ENCODE measurements at regions not wholly inside any gene's neighbourhood (a gene's known extent, or its start where the extent isn't known, plus 50 kb on each side); places are given as distances from the start of the nearest gene placed in this dataset.
"Not testable (repeated sequence)": the region's sequence is repeated elsewhere in the genome, so short reads cannot be mapped to it uniquely, and the experiment has no call there.

DNA sequence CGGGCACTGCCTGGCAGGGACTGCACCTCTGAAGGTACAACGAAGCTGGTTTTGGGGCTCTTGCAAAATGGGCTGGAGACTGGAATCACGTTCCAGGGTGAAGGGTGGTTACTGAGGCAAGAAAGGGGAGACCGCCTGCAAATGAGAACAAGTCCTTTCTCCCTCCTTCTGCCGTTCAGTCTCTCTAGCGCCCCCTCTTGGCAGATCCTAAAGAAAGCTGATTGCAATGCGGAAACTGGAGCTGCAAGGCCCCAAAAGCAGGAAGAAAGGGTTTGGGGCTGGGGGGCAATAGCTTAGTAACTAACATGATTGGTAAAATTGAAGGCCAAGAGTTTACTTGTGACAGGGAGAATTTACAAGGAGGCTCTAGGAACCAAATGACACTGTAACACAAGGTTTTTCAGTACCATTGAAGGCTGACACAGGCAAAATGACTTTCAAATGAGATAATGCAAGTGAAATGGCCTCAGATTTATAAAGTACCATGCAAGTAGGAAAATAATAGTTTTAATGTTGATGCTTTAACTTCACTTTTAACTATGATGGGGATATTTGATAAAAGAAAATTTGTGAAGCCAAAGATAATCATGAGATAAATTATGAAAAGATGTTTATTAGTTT is 222.7 kb upstream of the HAND2 start:
- no peak for DNase-seq

DNA sequence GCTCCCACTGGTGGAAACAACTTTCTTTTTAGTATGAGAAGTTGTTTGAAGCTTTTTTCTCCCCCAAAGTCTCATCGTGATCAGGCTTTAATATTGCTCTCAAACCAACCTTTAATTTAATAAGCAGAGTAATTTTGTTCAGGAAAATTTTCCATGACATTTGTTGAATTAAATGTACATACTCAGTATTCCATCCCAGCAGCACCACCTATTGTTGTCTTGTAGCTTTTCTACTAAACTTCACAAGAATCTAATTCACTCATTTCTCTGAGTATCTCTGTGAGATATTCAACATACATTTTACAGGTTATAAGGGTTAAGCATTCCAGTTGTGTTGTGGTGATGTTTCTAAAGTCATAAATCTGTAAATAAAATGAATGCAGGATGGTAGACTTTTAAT is 218.3 kb upstream of the HAND2 start:
- no peak for DNase-seq

DNA sequence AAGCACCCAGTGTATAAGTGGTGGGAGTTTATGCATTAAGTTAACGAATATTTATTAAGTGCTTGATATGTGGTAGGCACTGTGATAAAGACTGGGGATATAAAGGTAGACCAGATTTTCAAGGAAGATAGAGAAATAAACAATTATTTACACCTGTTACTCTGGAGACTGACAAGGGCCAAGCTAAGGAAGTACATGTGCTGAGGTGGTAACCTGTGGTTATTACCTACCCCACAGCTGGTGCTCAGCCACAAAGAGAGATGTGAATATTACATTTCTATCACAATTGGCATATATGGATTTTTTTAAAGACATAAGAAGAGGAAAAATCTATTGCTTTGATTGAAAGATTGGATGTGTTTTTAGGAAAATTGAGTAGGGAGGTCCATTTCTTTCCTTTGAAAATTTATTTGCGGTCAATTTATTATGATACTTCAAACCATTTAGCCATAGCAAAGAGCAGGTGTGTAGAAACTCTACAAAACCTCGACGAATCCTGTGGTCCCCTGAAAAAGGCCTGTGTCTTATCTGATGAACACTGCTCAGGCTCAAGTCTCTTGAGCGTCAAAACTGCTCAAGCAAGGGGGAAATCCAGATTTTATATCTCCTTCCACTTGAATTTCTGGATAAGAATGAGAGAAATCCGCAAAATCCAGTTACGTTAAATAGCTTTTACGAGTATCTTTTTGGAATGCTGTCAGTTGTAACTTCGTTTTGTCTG is 217.7 kb upstream of the HAND2 start:
- no peak for DNase-seq

DNA sequence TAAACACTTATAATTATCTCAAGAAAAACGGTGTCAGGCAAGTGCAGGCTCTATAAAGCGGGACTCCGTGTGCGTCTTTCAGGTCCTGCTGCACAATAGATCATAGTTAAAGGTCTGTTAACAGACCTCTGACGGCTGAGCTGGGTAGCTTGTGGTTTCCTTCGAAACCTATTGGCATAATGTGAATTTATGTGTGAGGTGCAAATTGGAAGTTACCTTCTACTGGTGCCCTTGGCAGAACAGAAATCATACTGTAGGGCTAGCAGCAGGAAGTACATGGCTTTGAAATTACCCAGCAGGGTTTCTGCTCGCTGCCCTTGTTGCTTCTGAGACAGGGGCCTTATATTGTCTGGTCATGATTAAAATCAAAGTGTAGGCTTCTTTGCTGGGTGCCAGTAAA is 216.4 kb upstream of the HAND2 start:
- no peak for DNase-seq

DNA sequence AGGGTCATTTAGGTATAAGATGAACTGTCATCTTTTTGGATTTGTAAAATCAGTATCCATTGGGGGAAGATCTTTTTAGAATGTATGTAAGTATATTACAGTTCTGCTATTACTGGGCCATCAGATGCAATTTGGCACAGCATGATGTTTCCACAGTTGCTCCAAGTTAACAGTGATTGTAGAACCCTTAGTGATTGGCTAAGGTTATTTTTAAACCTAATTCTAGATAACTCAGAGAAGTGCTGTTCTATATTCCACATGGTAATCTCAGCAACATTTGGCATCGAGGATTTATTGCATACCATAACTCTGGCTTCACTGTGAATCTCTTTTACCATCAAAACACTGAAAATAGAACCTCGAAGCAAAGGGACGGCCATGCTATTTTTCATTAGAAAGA is 215.7 kb upstream of the HAND2 start:
- DNase-seq, result no peak

DNA sequence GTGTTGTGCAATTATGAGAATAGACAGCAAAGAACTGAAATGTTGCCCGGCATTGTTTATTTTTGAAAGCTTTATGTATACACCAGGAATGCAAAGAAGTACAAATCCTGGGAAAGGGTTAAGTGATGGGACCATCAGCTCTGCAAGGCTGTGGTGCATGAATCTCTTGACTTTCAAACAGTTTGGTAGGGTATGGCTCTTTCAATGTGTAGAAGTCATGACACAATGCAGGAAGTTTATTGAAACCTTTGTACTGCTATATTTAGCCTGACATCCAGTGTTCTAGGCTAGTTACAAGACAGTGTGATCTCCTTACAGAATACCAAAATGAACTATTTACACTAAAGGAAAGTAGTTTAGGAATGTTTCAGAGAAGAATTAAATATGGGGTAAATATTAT is 206.8 kb upstream of the HAND2 start:
- no peak for DNase-seq

DNA sequence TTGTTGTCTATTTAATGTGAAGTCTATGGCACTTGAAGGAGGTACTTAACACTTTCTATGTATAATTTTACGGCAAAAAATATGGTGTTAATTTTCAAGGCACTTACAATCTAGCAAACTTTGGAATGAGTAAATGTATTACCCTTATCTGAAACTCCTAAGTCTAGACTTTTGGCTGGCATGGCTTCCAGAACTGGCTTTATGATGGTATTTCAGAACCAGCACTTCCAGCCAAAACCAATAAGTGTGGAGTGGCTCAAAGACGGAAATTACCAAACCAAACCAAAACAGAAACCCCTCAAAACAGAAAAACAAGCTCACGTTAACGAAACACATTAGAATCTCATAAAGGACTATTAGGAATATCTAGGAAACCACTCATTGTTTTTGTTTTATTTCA is 205.6 kb upstream of the HAND2 start:
- DNase-seq, result no peak

DNA sequence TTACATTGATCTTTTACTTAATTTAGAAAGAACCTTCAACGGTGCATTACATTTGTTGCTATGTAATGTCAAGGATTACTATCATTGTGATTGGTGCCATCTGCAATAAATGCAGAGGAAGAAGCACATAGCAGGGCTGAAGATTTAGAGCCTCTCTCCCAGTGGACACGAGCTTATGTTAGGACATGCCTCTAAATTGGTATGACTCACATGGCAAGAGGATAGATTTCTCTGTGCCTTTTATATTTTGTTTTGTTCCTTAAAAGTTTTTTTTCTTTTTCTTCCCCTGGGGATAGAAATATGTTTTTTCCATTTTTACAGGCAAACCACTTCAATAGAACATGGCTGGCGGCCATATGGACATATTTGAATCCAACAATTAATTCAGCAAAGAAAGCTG is 205.0 kb upstream of the HAND2 start:
- no peak for DNase-seq

DNA sequence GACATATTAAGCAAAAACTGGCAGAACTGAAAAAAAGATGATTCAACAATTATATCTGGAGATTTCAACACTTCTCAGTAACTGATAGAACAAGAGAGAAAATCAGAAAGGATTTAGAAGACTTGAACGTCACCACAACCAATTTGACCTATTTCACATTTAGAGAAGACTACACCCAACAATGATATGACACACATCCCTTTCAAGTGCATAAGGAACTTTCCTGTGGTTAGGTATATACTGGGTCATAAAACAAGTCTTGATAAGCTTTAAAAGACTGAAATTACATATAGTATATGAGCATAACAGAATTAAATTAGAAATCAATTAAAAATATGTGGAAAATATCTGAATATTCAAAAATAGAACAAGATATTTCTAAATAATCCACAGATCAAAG is 201.2 kb upstream of the HAND2 start:
- DNase-seq, result no peak

DNA sequence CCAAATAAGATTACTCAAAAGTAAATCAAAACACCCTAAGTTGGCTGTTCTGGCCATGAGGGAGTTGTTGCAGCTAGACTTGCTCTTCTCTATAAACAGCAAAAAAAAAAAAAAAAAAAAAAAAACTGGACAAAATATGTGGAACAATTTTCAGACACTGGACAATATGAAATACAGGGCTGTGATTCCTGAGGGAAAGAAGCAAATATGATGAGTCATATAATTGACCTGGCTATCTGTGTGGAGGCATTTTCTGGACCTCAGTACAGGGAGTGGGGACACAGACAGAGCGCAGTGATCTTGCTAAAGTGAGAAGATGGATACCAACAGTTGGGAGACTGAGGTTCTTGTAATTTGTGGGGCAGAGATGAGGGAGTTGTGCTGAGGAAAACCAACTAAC is 192.0 kb upstream of the HAND2 start:
- no peak for DNase-seq

DNA sequence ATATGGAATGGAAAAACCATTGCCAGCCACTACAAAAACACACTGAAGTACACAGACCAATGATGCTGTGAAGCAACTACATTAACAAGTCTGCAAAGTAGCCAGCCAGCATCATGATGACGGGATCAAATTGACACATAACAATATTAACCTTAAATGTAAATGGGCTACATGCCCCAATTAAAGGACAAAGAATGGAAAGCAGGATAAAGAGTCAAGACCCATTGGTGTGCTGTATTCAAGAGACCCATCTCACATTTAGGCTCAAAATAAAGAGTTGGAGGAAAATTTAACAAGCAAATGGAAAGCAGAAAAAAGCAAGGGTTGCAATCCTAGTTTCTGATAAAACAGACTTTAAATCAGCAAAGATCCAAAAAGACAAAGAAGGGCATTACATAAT is 188.5 kb upstream of the HAND2 start:
- DNase-seq, result not testable (repeated sequence)

DNA sequence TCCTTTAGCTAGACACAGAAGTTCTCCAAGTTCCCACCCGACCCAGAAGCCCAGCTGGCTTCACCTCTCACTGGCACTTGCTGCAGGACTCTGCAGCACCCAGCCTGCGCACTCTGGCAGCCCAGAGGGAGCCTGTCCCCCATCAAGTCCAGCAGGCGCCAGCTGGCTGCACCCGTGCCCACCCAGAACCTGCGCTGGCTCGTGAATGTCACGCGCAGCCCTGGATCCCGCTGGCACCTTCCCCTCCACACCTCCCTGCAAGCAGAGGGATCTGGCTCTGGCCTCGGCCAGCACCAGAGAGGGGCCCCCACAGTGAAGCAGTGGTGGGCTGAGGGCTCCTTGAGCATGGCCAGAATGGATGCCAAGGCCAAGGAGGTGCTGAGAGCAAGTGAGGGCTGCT is 187.6 kb upstream of the HAND2 start:
- DNase-seq, result no peak

DNA sequence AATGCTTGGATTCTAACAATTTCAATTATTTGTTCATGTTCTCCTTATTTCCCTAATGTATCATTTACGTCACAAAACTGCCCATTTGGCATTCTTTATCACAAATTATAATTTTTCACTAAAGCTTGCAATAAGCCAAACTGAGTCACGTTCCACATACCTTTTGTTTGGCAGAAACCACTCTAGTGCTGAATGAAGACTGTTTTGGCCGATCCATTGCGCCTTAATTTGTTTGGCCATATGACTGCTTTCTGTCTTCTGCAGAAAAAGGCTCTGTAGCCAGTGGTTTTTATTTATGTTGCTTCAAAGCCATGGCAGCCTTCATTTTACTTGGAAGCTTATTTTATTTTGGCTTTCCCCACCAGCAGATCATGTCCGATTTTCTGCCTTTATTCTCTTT is 184.4 kb upstream of the HAND2 start:
- DNase-seq, result no peak

DNA sequence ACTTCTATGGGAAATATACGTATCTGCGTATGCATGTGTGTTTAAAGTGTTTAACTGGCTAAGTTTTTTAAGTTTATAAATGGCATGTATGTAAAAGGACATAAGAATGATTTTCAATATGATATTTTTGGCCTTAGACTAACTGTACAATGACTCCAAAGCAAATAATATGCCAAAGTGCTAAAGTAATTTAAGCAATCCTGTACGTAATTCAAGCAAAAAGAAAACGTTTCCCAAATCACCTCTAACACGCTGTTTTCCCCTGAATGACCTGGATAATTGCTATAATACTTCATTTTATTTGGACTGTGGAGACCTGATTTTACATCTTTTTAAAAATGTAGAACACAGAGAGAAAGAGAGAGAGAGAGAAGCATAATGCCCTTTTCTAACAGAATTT is 183.0 kb upstream of the HAND2 start:
- no peak for DNase-seq

DNA sequence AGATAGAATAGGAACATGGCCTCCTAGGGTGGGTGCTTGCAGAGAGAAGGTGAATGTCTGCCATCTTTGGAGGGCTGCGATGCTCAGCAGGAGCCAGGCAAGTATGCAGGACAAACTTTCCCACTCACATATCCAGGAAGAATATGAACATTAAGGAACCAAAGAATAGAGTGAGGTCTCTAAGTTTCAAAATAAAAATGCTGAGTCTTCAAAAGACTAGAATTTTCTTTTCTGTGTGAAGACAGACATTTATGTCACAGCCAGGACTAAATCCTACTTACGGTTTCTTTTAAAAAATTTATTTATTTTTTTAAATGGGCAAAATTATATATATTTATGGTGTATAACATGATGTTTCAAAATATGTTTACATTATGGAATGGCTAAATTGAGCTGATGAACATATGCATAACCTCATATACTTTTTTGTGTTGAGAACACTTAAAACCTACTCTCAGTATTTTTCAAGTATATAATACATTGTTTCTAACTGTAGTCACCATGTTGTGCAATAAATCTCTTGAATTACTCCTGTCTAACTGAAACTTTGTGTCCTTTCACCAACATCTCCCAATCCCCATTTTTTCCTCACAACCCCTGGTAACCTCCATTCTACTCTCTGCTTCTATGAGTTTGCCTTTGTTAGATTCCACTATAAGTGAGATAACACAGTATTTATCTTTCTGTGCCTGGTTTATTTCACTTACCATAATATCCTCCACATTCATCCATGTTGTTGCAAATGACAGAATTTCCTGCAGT is 177.8 kb upstream of the HAND2 start:
- no peak for DNase-seq

DNA sequence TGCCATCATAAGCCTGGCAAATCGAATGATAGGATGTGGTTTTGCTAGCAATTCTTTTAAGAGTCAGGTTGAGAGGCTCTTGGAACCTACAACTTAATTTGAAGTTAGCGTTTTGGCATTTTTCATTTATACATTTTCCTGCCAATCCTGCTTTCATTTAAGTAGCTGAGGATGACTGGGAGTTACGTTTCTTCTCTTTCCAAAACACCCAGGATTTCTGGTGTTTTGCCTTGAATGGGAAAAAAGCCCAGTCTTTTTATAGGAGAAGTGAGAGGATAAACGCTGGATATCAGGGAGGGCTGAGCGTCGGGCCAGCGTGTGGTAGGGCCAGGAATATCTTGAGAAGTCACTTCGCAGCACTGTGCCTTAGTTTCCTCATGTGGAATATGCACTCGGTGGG is 174.2 kb upstream of the HAND2 start:
- DNase-seq, result no peak

DNA sequence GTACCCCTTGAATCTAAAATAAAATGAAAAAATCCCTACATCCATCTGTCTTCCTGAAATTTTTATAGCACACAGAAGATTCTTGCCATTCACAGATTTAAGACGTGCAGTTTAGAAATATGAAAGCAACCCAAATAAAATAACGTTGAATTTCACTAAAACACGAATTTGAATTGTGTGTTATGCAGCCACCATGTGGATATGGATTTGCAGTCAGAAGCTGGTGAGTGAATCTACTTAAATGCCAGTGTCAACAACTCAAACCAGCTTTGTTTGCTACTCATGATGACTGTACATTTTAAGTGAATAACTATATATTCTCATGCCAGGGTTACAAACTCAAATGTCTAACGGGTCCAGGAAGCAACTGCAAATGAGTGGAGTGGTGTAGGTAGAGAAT is 173.0 kb upstream of the HAND2 start:
- no peak for DNase-seq

DNA sequence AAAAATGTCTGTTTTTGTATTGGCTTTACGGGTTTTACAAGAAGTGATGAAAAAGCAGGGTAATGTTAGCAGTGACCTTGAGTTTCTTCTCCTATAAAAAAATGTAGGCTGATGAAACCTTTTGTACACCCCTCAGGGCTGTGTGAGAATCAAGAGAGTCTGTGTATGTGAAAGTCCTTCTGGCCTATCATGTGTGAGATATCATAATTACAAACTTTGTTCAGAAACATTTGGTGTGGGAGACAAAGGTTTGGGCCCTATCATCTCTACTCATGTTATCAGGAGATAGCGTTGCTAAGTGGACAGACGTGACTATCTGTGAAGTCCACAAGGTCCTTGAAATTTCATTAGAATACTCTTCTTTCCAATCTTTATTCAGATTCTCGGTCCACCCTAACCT is 170.6 kb upstream of the HAND2 start:
- DNase-seq, result no peak

DNA sequence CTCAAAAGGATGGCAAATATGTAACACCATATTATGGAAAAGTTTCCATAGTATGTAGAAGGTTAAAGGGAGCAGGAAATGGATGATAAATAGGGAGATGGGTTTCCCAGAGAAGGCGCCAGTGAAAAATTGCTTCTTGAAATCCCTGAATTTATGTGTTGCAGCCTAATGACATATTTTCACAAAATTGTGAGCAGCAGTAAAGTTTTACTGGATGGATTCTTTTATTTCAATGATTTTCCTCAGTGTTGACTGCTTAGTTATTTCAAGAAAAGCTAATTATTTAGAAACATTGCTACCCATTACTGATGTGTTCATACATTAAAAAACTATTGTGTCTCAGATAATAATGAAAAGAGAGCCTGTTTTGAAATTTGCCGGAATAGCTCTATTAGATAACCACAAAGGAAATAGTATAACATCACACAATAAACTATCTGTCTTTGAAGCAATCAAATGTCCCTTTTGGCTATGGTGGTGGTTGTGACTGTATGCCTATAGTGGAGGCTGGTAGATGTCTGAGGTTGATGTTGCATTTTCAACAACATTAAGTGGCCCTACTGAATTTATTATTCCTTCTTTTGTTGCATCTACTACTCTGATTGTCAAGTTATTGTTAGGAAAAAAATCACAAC is 169.9 kb upstream of the HAND2 start:
- DNase-seq, result no peak

DNA sequence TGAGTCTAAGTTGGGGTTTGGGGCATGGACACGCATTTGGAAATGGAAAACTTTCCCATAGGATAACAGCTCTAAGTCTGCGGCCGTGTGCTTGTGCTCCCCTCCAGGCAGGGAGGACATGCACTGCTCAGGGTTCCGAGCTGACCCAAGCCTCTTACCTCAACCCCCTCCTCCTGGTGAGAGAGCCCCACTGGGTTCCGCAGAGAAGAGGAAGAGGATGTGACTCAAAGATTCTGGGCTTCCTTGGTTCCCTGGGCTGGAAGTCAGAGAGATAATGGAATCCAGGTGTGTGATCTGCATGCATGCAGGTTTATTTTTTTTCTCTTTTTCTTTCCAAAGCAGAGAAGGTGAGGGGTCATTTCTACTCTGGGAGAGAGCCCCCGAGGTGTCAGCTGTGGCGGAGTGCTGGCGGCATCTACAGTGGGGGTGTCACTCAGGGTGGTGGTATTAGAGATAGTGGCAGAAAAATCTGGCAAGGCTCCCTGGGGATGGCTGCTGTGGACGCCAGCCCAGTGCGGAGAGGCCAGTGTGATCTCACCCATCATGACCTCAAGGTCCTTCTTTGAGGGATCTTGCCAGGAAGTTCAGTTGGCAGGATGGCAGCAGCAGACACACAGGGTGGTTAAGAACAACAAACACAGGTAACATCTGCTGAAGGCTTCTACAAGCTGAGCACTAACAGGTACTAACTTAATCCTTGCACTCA is 168.7 kb upstream of the HAND2 start:
- DNase-seq, result no peak

DNA sequence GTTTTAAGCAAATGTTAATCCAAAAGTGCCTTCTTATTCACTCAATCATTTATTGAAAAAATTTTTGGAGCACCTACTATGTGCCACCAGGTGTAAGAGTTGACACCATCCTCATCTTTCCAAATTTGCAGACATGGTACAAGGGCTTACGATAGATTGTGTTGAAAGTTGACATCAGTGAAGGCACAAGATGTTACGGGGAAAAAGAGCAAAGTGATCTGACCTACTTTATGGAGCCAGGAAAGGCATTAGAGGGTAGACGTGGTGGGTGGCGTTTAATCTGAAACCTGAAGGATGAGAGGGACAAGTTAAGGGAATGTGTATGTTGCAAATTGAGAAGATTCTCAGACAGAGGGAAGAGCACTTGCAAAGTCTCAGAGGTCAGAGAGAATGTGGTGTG is 167.8 kb upstream of the HAND2 start:
- no peak for DNase-seq

DNA sequence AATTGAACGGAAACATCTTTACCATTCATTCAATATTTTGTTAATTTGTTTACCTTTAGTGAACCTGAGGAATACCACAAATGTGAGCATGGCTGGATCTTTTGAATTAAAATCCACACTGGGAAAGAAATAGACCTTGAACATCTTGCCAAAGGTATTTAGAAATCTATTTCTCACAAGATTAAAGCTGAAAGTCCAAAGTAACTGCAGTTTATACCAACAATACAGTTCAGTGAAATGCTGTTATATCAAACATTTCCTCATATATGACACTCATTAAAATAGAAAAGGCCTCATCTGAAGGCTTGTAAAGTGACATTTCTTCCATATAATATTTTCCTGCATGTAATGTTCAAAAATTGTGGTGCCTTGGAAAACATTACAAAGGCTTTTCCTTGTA is 166.5 kb upstream of the HAND2 start:
- no peak for DNase-seq

DNA sequence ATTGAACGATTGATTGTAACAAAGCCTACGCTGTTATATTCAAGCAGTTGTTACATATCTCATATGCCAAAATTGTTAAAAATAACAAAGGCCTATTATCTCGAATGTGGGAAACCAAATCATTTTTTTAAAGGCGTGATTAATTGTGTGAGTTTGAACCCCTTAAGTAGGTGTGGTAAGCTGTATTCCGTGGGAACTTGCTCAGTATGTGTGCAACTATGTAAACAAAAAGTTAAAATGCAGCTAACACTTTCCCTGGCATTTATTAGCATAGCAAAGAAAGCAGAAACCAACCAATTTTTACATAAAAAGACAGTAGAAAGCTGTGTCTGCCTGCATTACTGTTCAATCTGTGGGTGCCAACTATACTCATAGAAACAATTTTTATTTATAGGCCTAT is 166.0 kb upstream of the HAND2 start:
- DNase-seq, result no peak
